Amniotic stem cell (primary cell): ENCODE measurements at regions not wholly inside any gene's neighbourhood (a gene's known extent, or its start where the extent isn't known, plus 50 kb on each side); places are given as distances from the start of the nearest gene placed in this dataset.

Experiments used
- DNase-seq: peaks from one replicate; lab custom pipeline; 2025; lab: John Stamatoyannopoulos, UW

- no peak for DNase-seq
Observed at GRCh38 chr4:100722866-100723459, 205.1 kb upstream of the EMCN start.

DNA sequence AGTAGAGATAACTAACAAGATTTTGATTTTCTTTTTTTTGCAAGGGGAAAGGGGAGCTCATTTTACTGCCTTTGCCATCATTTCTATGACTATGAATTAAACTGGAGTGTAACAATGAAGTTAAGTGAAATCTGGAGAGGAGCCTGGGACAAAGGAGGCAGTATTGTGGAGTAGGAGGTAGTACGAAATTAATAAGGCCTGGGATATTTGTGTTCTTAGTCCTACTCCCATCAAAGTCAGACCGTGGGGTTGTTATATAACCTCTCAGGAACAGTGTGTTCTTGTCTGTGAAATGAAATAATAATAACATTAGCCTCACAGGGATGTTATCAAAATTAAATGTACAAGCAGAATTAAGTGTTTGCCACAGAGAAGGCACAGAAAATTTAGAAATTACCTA, 204.3 kb upstream of the EMCN start:
- no peak for DNase-seq

GRCh38 chr4:100721490-100721889, 203.7 kb upstream of the EMCN start:
- DNase-seq, result no peak

DNA sequence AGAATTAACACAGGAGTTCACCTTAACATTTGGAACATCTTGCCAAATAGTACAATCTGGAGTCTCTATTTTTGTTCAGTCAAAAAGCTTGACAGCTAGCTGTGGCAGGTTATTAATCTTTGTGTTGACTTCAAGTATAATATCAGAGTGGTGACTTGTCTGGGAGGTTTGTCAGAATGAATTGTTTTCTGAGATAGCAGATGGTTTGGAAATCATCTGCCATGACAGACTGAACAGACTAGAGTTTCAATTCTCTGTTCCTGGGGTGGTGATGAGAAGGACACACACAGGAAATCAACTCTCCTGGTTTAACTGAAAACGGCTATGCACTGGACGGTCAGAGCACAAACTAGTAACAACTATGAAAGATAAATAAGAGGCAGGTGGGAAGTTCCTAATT, 203.3 kb upstream of the EMCN start:
- DNase-seq, result no peak

- no peak for DNase-seq
Observed at GRCh38 chr4:100716416-100716815, 198.6 kb upstream of the EMCN start.

DNA sequence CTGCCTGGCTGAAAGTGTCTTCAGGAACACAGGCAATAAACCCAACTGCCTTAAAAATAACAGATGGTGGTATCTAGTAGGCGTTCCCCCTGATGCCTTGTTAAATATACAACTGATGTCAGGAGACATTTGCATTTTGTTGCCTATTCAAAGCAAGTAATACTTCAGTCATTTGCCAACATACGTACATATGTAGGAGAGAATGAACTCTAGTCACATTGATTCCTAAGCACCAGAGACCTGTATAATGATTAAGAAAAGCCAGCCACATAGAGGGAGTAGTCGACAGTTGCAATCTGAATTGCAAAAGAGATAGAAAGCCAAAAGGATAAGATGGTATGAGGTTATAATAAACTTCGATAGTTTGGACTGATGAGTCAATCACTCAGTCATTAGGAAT, 191.0 kb upstream of the EMCN start:
- no peak for DNase-seq

DNA sequence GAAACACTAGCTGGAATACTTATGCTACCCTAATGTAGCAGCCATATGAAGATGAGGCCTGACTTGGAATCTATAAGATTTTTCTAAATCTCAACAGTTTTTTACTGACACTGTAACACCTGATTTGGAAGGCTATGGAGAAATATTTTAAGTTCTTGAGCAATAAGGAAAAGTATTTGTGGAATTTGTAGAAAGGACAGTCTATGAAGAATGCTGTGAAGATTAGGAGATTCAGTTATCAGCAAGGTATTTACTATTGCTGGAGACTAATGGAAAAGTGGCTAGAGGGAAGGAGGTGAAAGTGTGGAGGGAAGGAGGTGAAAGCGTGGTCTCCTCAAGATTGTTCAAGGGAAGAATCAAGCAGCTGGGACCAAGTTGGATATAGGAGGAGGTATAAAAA, 190.0 kb upstream of the EMCN start:
- DNase-seq, result no peak

DNA sequence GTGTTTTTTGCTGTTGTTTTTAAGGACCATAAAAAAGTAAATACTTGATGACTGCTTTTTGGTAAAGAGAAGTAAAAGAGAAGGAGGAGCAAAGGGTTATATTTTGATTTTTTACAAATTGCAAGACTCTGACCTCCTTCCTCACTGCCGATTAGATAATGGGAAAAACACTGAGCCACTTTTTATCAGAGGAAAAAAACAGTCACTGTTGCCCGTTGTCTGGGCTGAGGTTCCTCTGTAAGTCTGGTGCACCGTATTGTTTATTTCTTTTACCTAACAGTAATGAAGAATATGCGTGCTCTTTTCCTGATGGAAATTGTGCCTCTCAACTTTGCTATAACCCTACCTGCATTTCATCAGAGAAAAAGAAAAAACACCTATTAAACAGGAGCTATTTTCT, 178.7 kb upstream of the EMCN start:
- DNase-seq, result no peak

DNA sequence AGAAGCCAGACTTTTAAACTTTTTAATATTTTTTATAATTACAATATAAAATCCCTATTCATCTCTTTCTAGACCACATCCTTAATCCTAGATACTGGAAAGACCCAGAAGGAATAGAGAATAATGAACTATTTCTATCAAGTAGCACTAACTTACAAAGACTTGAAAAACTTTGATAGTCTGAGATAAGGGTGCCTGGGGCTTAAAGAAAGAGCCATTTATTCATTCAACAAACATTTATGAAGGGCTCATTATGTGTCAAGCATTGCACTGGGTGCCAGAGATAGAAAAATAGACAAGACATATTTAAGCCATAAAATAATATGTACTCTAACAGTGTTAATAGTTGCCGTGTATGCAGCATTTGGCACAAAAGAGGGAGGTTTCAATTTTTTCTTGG, 178.0 kb upstream of the EMCN start:
- no peak for DNase-seq

GRCh38 chr4:100695039-100695654, 177.3 kb upstream of the EMCN start:
- DNase-seq, result no peak

DNA sequence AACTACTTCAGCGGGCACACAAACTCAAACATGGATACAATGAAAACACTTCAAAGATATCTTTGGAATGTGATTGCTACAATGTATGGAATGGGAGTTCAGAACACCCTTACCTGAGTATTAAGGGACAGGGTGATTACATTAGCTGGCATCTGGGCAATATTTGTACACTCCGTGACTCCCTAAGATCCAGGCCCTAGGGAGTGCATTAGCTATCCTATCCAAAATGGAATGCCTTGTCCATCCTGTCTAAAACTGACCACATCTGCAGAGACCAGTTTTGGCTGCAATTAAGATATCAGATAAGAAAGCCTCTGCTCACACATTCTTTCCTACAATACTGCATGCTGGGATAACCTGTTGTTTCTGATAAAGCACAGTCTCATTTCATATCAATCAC, 176.6 kb upstream of the EMCN start:
- DNase-seq, result no peak

- DNase-seq, result no peak
Observed at GRCh38 chr4:100690812-100691211, 173.0 kb upstream of the EMCN start.

- no peak for DNase-seq
Observed at GRCh38 chr4:100688368-100688767, 170.5 kb upstream of the EMCN start.

- DNase-seq, result no peak
Observed at GRCh38 chr4:100682477-100683218, 164.8 kb upstream of the EMCN start.

DNA sequence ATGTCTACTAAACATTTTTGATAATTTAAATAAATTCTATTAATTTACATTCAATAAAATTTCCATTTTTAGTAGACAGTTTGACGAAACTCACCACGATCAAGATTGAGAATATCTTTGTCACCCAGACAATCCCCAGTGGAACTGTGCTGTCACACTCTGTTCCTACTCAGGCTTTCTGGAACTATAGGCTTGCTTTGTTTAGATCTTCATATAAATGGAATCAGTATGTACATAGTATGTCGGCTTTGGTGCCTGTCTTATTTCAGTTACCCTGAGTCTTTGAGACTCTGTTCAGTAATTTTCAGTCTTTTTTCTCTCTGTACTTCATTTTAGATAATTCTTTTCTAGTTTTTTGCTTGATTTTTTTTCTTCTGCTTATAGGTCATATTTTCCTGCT, 163.5 kb upstream of the EMCN start:
- no peak for DNase-seq

- no peak for DNase-seq
Observed at GRCh38 chr4:100679926-100680325, 162.1 kb upstream of the EMCN start.

DNA sequence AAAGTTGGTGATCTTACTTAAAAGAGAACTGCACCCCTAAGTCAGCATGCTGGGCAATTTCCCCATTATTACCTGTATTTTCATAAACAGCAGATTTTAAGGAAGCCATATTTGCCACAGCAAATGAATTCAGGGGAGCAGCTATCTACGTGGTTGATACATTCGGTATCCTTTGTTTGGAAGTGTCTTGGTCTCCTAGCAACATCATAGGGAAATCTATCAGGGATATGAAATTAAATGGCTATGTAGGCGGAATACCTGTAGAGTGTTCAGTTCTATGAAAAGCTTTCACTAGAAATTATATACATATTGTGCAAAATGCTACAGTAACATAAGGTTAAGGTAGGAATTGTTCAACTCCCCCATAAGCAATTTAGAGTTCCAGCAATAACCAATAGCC, 157.2 kb upstream of the EMCN start:
- no peak for DNase-seq

DNA sequence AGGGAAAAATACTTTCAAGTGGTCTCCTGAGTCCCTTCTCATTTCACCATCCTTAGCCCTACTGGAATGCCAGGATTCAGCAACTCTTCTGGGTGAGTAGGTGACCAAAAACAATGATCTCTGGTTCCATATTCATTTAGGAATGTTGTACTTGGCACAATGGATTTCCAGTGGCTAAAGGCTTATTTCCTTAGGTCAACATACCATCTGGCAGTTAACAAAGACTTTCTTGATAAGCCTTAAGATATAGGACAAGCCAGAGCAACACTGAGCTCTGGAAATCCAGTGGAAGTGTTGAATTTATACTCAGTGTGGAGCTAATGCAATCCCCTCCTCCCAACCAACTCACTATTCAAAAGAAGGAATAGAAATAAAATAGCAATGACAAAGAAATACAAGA, 139.4 kb upstream of the EMCN start:
- DNase-seq, result no peak

DNA sequence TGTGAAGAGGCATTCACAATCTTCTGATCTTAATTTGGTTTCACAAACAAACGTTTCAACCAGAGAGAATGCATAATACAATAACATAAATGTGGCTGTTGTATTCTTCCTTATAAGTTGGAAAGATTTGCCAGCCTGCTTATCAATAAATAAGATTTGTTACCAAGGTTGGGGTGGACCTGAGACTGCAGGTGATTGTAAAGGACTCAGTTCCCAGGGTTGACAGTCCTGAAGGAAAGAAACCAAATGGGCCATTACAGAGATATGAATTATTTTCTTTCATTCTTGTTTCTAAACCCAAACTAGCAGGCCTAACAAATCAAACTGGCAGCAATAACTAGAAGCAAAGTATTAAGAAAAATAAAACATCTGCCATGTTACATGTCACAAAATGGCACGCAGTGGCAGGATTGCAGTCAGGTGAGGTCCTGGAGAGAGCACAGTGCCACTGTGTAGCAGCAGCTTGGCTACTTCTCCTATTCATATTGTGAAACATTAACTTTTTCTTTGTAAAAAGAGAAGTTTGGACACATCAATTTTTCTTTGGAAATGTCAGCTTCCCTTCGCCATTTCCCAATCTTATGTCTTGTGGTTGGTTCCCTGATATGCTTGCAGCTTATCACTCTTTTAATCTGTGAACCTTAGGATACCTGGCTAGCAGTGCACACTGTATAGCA, 133.8 kb upstream of the EMCN start:
- DNase-seq, result no peak

DNA sequence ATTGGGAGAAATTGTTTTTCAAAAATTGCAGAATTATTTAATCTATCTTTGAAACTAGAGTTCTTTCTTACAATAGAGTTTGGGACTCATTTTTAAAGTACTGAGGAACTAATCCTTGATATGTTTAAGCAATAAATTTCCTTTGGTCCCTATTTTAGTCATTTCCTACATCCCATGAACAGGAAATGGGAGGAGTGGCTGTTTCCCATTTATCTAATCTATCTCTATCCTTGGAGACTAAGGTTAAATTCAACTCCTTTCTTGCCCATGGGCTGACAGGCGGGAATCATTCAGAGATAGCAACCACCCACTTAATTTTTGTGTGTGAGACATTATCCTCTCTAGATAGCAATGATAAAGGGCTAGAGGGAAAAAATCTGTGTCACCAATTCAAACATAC, 131.6 kb upstream of the EMCN start:
- DNase-seq, result no peak

- DNase-seq, result no peak
Observed at GRCh38 chr4:100644150-100644549, 126.3 kb upstream of the EMCN start.

DNA sequence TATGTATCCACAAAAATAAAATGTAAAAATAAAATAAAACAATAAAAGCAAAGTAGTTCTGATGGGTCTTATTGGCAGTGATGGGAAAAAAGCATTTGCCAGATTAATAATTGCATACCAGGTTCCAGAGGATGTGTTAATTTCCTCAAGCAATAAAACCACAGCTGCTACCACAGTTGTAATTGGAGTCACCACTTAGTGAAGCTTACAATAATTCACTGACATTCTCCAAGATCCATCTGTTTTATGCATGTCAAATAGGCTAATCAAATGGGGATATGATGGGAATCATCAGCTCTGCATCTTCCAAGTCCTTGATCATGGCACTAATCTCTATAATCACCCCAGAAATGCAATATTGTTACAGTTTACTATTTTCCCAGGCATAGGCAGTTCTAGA, 123.5 kb upstream of the EMCN start:
- no peak for DNase-seq

- no peak for DNase-seq
Observed at GRCh38 chr4:100635899-100636298, 118.1 kb upstream of the EMCN start.
